Liver (tissue), 8 donors: ENCODE measurements at regions not wholly inside any gene's neighbourhood (a gene's known extent, or its start where the extent isn't known, plus 50 kb on each side); places are given as distances from the start of the nearest gene placed in this dataset.

Experiments used
- DNase-seq: peaks from one replicate; pipeline ENCODE4 v3.0.0-alpha.2; 2017; ENCODE audit warnings: low spot score
- H3K27ac ChIP-seq, 2 donors: one replicate each; pipeline ENCODE4 v1.7.0; 2013; ENCODE audit warnings: inconsistent platforms in 2 of 2, low read length in 2 of 2, control low read depth in 1 of 2, low read depth in 1 of 2, mild to moderate bottlenecking in 1 of 2
- H3K27me3 ChIP-seq, 4 donors: one replicate each; pipeline versions ENCODE4 v1.6.1 to v1.7.0; 2013; ENCODE audit warnings: low read length in 3 of 4, inconsistent platforms in 1 of 4, mild to moderate bottlenecking in 1 of 4, moderate library complexity in 1 of 4; ENCODE audit not compliant: control insufficient read depth in 4 of 4, insufficient read depth in 4 of 4
- H3K36me3 ChIP-seq, 4 donors: one replicate each; pipeline versions ENCODE4 v1.6.1 to v1.7.0; 2013; ENCODE audit warnings: low read length in 3 of 4, mild to moderate bottlenecking in 3 of 4, low read depth in 1 of 4, moderate library complexity in 1 of 4; ENCODE audit not compliant: control insufficient read depth in 4 of 4, insufficient read depth in 3 of 4
- H3K4me1 ChIP-seq, 4 donors: one replicate each; pipeline versions ENCODE4 v1.6.1 to v1.7.0; 2013; ENCODE audit warnings: low read length in 3 of 4, mild to moderate bottlenecking in 3 of 4, moderate library complexity in 1 of 4; ENCODE audit not compliant: control insufficient read depth in 4 of 4, insufficient read depth in 4 of 4
- H3K4me3 ChIP-seq, 3 donors: one replicate each; pipeline versions ENCODE4 v1.6.1 to v1.7.0; 2013; ENCODE audit warnings: low read length in 3 of 3, control low read depth in 1 of 3, low read depth in 1 of 3, mild to moderate bottlenecking in 1 of 3
- H3K9ac ChIP-seq, 2 donors: one replicate each; pipeline ENCODE4 v1.7.0; 2013; ENCODE audit warnings: low read length in 2 of 2, mild to moderate bottlenecking in 2 of 2, moderate library complexity in 2 of 2, control low read depth in 1 of 2, low read depth in 1 of 2
- H3K9me3 ChIP-seq, 4 donors: one replicate each; pipeline versions ENCODE4 v1.6.1 to v1.7.0; 2013; ENCODE audit warnings: low read length in 3 of 4; ENCODE audit not compliant: control insufficient read depth in 4 of 4
- ATF3 ChIP-seq: IDR thresholded peaks from 2 replicates; pipeline ENCODE4 v1.6.1; 2016; ENCODE audit warnings: antibody characterized with exemption
- EGR1 ChIP-seq, 2 donors: IDR thresholded peaks; 2 replicates each; pipeline ENCODE4 v1.6.1; 2016 to 2018; ENCODE audit warnings: antibody characterized with exemption in 2 of 2, low read depth in 2 of 2
- FOXA1 ChIP-seq: IDR thresholded peaks from 2 replicates; pipeline ENCODE4 v1.6.1; 2016; ENCODE audit warnings: antibody characterized with exemption
- FOXA2 ChIP-seq: IDR thresholded peaks from 2 replicates; pipeline ENCODE4 v1.6.1; 2016; ENCODE audit warnings: antibody characterized with exemption
- GABPA ChIP-seq, 2 donors: IDR thresholded peaks in 1 of 2; conservative IDR thresholded peaks in 1 of 2; 2 replicates each; pipeline ENCODE4 v1.6.1; 2016; ENCODE audit warnings: antibody characterized with exemption in 2 of 2, mild to moderate bottlenecking in 1 of 2, moderate library complexity in 1 of 2
- HNF4A ChIP-seq, 2 donors: conservative IDR thresholded peaks; 2 replicates each; pipeline ENCODE4 v1.6.1; 2016; ENCODE audit warnings: antibody characterized with exemption in 2 of 2, mild to moderate bottlenecking in 2 of 2
- HNF4G ChIP-seq: IDR thresholded peaks from 2 replicates; pipeline ENCODE4 v1.6.1; 2016; ENCODE audit warnings: antibody characterized with exemption
- JUND ChIP-seq, 2 donors: IDR thresholded peaks; 2 replicates each; pipeline ENCODE4 v1.6.1; 2016; ENCODE audit warnings: antibody characterized with exemption in 2 of 2
- NR2F2 ChIP-seq: IDR thresholded peaks from 2 replicates; pipeline ENCODE4 v1.6.1; 2016; ENCODE audit warnings: antibody characterized with exemption
- RAD21 ChIP-seq, 2 donors: IDR thresholded peaks; 2 replicates each; pipeline ENCODE4 v1.6.1; 2016; ENCODE audit warnings: antibody characterized with exemption in 2 of 2, mild to moderate bottlenecking in 2 of 2
- REST ChIP-seq: IDR thresholded peaks from 2 replicates; pipeline ENCODE4 v1.6.1; 2016; ENCODE audit warnings: antibody characterized with exemption, mild to moderate bottlenecking
- RXRA ChIP-seq, 2 donors: IDR thresholded peaks; 2 replicates each; pipeline ENCODE4 v1.6.1; 2017 to 2018; ENCODE audit warnings: antibody characterized with exemption in 2 of 2, mild to moderate bottlenecking in 1 of 2
- SP1 ChIP-seq: IDR thresholded peaks from 2 replicates; pipeline ENCODE4 v1.6.1; 2018; ENCODE audit warnings: antibody characterized with exemption, mild to moderate bottlenecking
- TAF1 ChIP-seq: conservative IDR thresholded peaks from 2 replicates; pipeline ENCODE4 v1.6.1; 2016; ENCODE audit warnings: antibody characterized with exemption, mild to moderate bottlenecking
- YY1 ChIP-seq: IDR thresholded peaks from 2 replicates; pipeline ENCODE4 v1.6.1; 2016; ENCODE audit warnings: antibody characterized with exemption, mild to moderate bottlenecking
- ZBTB33 ChIP-seq: IDR thresholded peaks from 2 replicates; pipeline ENCODE4 v1.6.1; 2016; ENCODE audit warnings: antibody characterized with exemption
- WGBS: extraction: QIAGEN DNeasy Blood & Tissue Kit; methylation state at CpG from one replicate; pipeline ENCODE4 v1.1.7; 2013; 5-methylcytosine and 5-hydroxymethylcytosine counted together
- TF ChIP-seq, protein P1 (sequence below): IDR thresholded peaks from 2 replicates; pipeline ENCODE4 v1.6.1; 2016; ENCODE audit warnings: antibody characterized with exemption
- TF ChIP-seq, protein P2 (sequence below): fragments of 150-350 bp; IDR thresholded peaks from 2 replicates; pipeline ENCODE4 v1.5.1; 2017; ENCODE audit warnings: improper control_type of control experiment, low read depth, low read length; ENCODE audit not compliant: missing input control
- donor health status: healthy.
- donor health status: healthy.
- donor health status: healthy.
- donor health status: healthy.
- donor health status: healthy.

DNA sequence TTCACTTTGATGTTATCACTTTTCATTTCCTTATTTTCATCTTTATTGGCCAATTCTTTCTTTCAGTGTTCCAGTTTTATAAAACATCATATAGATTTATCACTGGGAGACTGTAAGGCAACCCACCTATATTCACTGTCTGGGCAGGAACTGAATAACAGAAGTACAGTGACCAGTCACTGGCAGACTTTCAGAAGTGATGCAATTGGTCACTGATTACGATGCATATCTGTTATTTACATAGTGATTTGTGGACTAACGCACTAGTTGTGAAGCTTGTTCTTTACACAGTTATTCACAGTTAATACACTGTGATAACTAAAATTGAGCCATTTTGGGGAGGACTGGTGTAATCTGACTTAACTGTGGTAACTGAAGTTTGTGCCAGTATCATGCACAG is 190.2 kb upstream of the DPH6 start:
- no peak overlapping the region for H3K4me3 ChIP-seq
- H3K4me1 ChIP-seq: no peaks in the 10 kb centered on the region
- no peak overlapping the region for H3K9ac ChIP-seq
- no peaks in the 10 kb centered on the region for H3K27me3 ChIP-seq
- no peak overlapping the region for H3K27ac ChIP-seq
- no peaks in the 10 kb centered on the region for H3K36me3 ChIP-seq
- H3K9me3 ChIP-seq: no peaks in the 10 kb centered on the region
- no peak for DNase-seq
- peak in 1 of 2 donors; percentile 17 for TF ChIP-seq RXRA (IDR thresholded peaks at IDR 0.05)
- TF ChIP-seq TAF1: no peak
- TF ChIP-seq FOXA2: peak; percentile 83
- 29% methylated on average over 2 of the region's 2 CpGs for WGBS

DNA sequence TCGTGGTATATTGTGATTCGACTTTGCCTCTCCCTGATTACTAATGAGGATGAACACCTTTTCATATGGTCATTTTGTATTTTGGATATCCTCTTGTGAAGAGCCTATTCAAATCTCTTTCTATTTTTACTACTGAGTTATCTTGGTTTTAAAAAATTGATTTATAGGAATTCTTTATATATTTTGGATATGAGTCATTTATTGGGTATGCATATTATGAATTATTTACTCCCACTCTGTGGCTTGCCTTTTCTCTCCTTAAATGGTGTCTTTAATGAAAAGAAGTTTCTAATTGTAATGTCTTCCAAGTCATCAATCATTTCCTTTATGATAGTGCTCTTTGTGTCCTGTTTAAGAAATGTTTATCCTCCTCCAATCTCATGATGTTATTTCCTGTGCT is 191.5 kb upstream of the DPH6 start:
- Histone ChIP-seq H3K4me1 (no peaks in the 10 kb centered on the region), H3K27me3 (no peaks in the 10 kb centered on the region), H3K4me3 (no peak overlapping the region), H3K9ac (no peak overlapping the region), H3K36me3 (no peaks in the 10 kb centered on the region), H3K27ac (no peak overlapping the region), H3K9me3 (no peaks in the 10 kb centered on the region)
- no peak for DNase-seq
- no peak for TF ChIP-seq SP1
- TF ChIP-seq HNF4A (conservative IDR thresholded peaks at IDR 0.05): no peak
- no peak for TF ChIP-seq JUND (IDR thresholded peaks at IDR 0.05)
- no peak for TF ChIP-seq ATF3
- no peak for TF ChIP-seq RXRA (IDR thresholded peaks at IDR 0.05)
- TF ChIP-seq ZBTB33: no peak
- TF ChIP-seq YY1: no peak
- TF ChIP-seq RAD21 (IDR thresholded peaks at IDR 0.05): no peak
- no peak for TF ChIP-seq NR2F2
- no peak for TF ChIP-seq REST
- TF ChIP-seq FOXA1: no peak
- TF ChIP-seq EGR1 (IDR thresholded peaks at IDR 0.05; ENCODE audit: low read depth in 2 of 2): no peak
- TF ChIP-seq GABPA (IDR thresholded peaks at IDR 0.05 in 1 of 2, conservative IDR thresholded peaks at IDR 0.05 in 1 of 2): no peak
- TF ChIP-seq, protein P1, sequence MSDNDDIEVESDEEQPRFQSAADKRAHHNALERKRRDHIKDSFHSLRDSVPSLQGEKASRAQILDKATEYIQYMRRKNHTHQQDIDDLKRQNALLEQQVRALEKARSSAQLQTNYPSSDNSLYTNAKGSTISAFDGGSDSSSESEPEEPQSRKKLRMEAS: no peak
- TF ChIP-seq, protein P2, sequence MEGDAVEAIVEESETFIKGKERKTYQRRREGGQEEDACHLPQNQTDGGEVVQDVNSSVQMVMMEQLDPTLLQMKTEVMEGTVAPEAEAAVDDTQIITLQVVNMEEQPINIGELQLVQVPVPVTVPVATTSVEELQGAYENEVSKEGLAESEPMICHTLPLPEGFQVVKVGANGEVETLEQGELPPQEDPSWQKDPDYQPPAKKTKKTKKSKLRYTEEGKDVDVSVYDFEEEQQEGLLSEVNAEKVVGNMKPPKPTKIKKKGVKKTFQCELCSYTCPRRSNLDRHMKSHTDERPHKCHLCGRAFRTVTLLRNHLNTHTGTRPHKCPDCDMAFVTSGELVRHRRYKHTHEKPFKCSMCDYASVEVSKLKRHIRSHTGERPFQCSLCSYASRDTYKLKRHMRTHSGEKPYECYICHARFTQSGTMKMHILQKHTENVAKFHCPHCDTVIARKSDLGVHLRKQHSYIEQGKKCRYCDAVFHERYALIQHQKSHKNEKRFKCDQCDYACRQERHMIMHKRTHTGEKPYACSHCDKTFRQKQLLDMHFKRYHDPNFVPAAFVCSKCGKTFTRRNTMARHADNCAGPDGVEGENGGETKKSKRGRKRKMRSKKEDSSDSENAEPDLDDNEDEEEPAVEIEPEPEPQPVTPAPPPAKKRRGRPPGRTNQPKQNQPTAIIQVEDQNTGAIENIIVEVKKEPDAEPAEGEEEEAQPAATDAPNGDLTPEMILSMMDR: no peak
- TF ChIP-seq TAF1: no peak
- no peak for TF ChIP-seq FOXA2
- no peak for TF ChIP-seq HNF4G
- WGBS: 95% methylated on average over 2 of the region's 2 CpGs
